ENCODE measurements at regions not wholly inside any gene's neighbourhood (a gene's known extent, or its start where the extent isn't known, plus 50 kb on each side); places are given as distances from the start of the nearest gene placed in this dataset.
"Not testable (repeated sequence)": the region's sequence is repeated elsewhere in the genome, so short reads cannot be mapped to it uniquely, and the experiment has no call there.

GRCh38 chr17:77037943-77038342, 102.8 kb upstream of the SEC14L1 start:
- DNase-seq (ENCODE audit: low read depth) = no peak

GRCh38 chr17:77038884-77039555, 101.7 kb upstream of the SEC14L1 start:
- no peak for DNase-seq (ENCODE audit: low read depth)

- DNase-seq (ENCODE audit: low read depth) = no peak
Observed at GRCh38 chr17:77042476-77043231, 98.1 kb upstream of the SEC14L1 start.

- peak; percentile 35 for DNase-seq (ENCODE audit: low read depth)
Observed at GRCh38 chr17:77045441-77046041, 95.2 kb upstream of the SEC14L1 start.

- DNase-seq (ENCODE audit: low read depth) = peak; percentile 33
Observed at GRCh38 chr17:77049440-77049839, 91.3 kb upstream of the SEC14L1 start.

GRCh38 chr17:77050901-77051300, 89.9 kb upstream of the SEC14L1 start:
- not testable (repeated sequence) for DNase-seq (ENCODE audit: low read depth)

GRCh38 chr17:77054936-77055335, 85.8 kb upstream of the SEC14L1 start:
- no peak for DNase-seq (ENCODE audit: low read depth)

- no peak for DNase-seq (ENCODE audit: low read depth)
Observed at GRCh38 chr17:77055453-77055852, 85.3 kb upstream of the SEC14L1 start.

- DNase-seq (ENCODE audit: low read depth) = no peak
Observed at GRCh38 chr17:77058016-77058415, 82.8 kb upstream of the SEC14L1 start.

- no peak for DNase-seq (ENCODE audit: low read depth)
Observed at GRCh38 chr17:77061669-77062068, 79.1 kb upstream of the SEC14L1 start.

GRCh38 chr17:77064598-77064997, 76.2 kb upstream of the SEC14L1 start:
- no peak for DNase-seq (ENCODE audit: low read depth)

- no peak for DNase-seq (ENCODE audit: low read depth)
Observed at GRCh38 chr17:77066165-77066564, 74.6 kb upstream of the SEC14L1 start.

GRCh38 chr17:77066726-77067409, 73.9 kb upstream of the SEC14L1 start:
- DNase-seq (ENCODE audit: low read depth) = peak; percentile 70

- no peak for DNase-seq (ENCODE audit: low read depth)
Observed at GRCh38 chr17:77068915-77069314, 71.9 kb upstream of the SEC14L1 start.

GRCh38 chr17:77070888-77071279, 69.9 kb upstream of the SEC14L1 start:
- no peak for DNase-seq (ENCODE audit: low read depth)

- DNase-seq (ENCODE audit: low read depth) = no peak
Observed at GRCh38 chr17:77071925-77072490, 68.8 kb upstream of the SEC14L1 start.

- DNase-seq (ENCODE audit: low read depth) = no peak
Observed at GRCh38 chr17:77072670-77073069, 68.1 kb upstream of the SEC14L1 start.

GRCh38 chr17:77074681-77075080, 66.1 kb upstream of the SEC14L1 start:
- DNase-seq (ENCODE audit: low read depth) = no peak

- DNase-seq (ENCODE audit: low read depth) = peak; percentile 26
Observed at GRCh38 chr17:77076124-77076830, 64.5 kb upstream of the SEC14L1 start.

- DNase-seq (ENCODE audit: low read depth) = no peak
Observed at GRCh38 chr17:77083531-77083930, 57.2 kb upstream of the SEC14L1 start.

GRCh38 chr17:77085926-77086432, 54.8 kb upstream of the SEC14L1 start:
- DNase-seq (ENCODE audit: low read depth) = no peak

Data from Daoy (cell line).